Keratinocyte (primary cell): ENCODE measurements at regions not wholly inside any gene's neighbourhood (a gene's known extent, or its start where the extent isn't known, plus 50 kb on each side); places are given as distances from the start of the nearest gene placed in this dataset.

Experiments used
- CTCF ChIP-seq, 3 experiments: IDR thresholded peaks in 1 of 3; conservative IDR thresholded peaks in 1 of 3; optimal IDR thresholded peaks in 1 of 3; 2 replicates in 2 of 3; 3 replicates in 1 of 3; pipeline versions ENCODE3 to v1.5.1; 2011; ENCODE audit warnings: low read length in 3 of 3, mild to moderate bottlenecking in 3 of 3, moderate library complexity in 2 of 3, control low read depth in 1 of 3, inconsistent platforms in 1 of 3; ENCODE audit not compliant: insufficient read depth in 2 of 3; ENCODE audit errors: extremely low read depth in 1 of 3
- EZH2 ChIP-seq: IDR thresholded peaks from one replicate; pipeline ENCODE4 v1.6.1; 2012; ENCODE audit warnings: inconsistent platforms, mild to moderate bottlenecking, low read length, moderate library complexity

DNA sequence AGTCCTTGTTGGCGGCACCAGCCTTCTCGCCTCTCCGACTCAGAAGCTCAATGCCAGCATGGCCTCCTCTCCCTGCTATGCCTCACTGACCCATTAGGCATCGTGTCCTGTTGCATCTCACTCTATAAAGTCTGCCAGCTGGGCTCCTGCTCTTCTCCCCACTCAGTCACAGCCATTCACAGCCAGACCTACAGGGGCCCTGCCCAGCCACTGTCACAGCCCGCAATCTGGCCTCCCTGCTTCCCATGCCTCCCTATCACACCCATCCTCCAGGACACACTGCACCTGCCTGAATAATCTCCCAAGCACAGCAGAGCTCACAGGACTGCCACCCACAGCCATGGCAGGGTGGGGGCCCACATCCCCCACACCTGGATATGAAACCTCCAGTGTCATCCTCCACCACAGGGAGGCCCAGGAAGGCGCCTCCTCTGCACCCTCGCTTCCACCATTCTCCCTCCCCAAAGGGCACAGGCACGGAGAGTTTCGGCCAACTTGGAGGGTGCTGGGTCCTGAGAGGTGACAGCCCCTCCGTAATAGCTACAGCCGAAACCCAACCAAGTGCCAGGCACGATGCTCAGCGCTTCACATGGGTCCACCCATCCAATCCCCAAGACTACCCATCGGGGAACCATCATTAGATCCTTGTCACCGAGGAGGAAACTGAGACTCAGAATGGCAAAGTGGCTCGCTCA, 370.3 kb downstream of the BCL11B start:
- TF ChIP-seq CTCF (optimal IDR thresholded peaks at IDR 0.05 in 1 of 3, IDR thresholded peaks at IDR 0.05 in 1 of 3, conservative IDR thresholded peaks at IDR 0.05 in 1 of 3; ENCODE audit: extremely low read depth in 1 of 3, insufficient read depth in 2 of 3, low read length in 3 of 3), result no peak
- no peak for TF ChIP-seq EZH2
